OCI-LY7 (cell line): ENCODE measurements at regions not wholly inside any gene's neighbourhood (a gene's known extent, or its start where the extent isn't known, plus 50 kb on each side); places are given as distances from the start of the nearest gene placed in this dataset.

Source experiments
- BruUV-seq: library from RNA; stranded (reverse); fragments of 400-500 nt; replicated peaks from 2 replicates; lab custom pipeline; 2021; lab: Mats Ljungman, UMichigan
- CTCF ChIA-PET: fragments of 300-600 bp; sonication (Branson Sonifier 250); formaldehyde crosslinking; loops from one replicate; lab custom pipeline; 2022; ENCODE audit warnings: antibody characterized with exemption; ENCODE audit not compliant: unreplicated experiment; lab: Charles Lee
- POLR2A ChIA-PET: fragments of 300-600 bp; sonication (Branson Sonifier 250); formaldehyde crosslinking; loops from one replicate; lab custom pipeline; 2022; ENCODE audit warnings: antibody characterized with exemption; lab: Charles Lee
- DNase-seq: peaks from one replicate; pipeline ENCODE4 v3.0.0-alpha.2; 2015; ENCODE audit warnings: low spot score
- H2AFZ ChIP-seq: fragments of 200-600 bp; sonication (generic), shearing (Covaris generic); 2 replicates; pipeline ENCODE4 v1.6.1; 2014; ENCODE audit warnings: mild to moderate bottlenecking, antibody characterized with exemption, low read length, moderate library complexity
- H3K27ac ChIP-seq: fragments of 200-600 bp; sonication (generic); 2 replicates; pipeline ENCODE4 v1.5.1; 2014; ENCODE audit warnings: mixed run types, low read depth, mild to moderate bottlenecking, moderate library complexity, low read length, inconsistent platforms; ENCODE audit not compliant: poor library complexity, severe bottlenecking
- H3K36me3 ChIP-seq: fragments of 200-600 bp; sonication (generic); 2 replicates; pipeline ENCODE4 v1.6.1; 2014; ENCODE audit warnings: mild to moderate bottlenecking, antibody characterized with exemption, low read length, moderate library complexity, mixed read lengths; ENCODE audit not compliant: insufficient read depth
- H3K4me1 ChIP-seq: fragments of 200-600 bp; sonication (generic); 2 replicates; pipeline ENCODE4 v1.5.1; 2014; ENCODE audit warnings: mild to moderate bottlenecking, low read length; ENCODE audit not compliant: insufficient read depth, poor library complexity, severe bottlenecking
- H3K4me2 ChIP-seq: fragments of 200-600 bp; sonication (generic); 2 replicates; pipeline ENCODE4 v1.6.1; 2014; ENCODE audit warnings: mild to moderate bottlenecking, low read length
- H3K4me3 ChIP-seq: fragments of 200-600 bp; sonication (generic); 2 replicates; pipeline ENCODE4 v1.5.1; 2014; ENCODE audit warnings: mild to moderate bottlenecking, low read depth, low read length; ENCODE audit not compliant: poor library complexity, severe bottlenecking
- H3K79me2 ChIP-seq: fragments of 200-600 bp; sonication (generic); 2 replicates; pipeline ENCODE4 v1.6.1; 2016; ENCODE audit warnings: low read depth, mild to moderate bottlenecking, low read length, moderate library complexity, mixed read lengths; ENCODE audit not compliant: insufficient read depth
- H3K9me2 ChIP-seq: fragments of 200-600 bp; sonication (generic); 2 replicates; pipeline ENCODE4 v1.6.1; 2016; ENCODE audit warnings: mild to moderate bottlenecking, low read length, mixed read lengths; ENCODE audit not compliant: insufficient read depth
- H3K9me3 ChIP-seq: fragments of 200-600 bp; sonication (generic); 2 replicates; pipeline ENCODE4 v1.6.1; 2014; ENCODE audit warnings: mild to moderate bottlenecking, mixed run types, low read length, mixed read lengths
- H4K20me1 ChIP-seq: fragments of 200-600 bp; sonication (generic); 2 replicates; pipeline ENCODE4 v1.6.1; 2014; ENCODE audit warnings: mild to moderate bottlenecking, antibody characterized with exemption, low read length, moderate library complexity, mixed read lengths; ENCODE audit not compliant: insufficient read depth
- EZH2phosphoT487 ChIP-seq: fragments of 200-600 bp; sonication (generic); IDR thresholded peaks from 2 replicates; pipeline ENCODE4 v1.6.1; 2018; ENCODE audit warnings: low read depth, borderline replicate concordance, mild to moderate bottlenecking, mixed run types, antibody characterized with exemption, low read length, moderate library complexity, mixed read lengths
- intact Hi-C: fragments of 100-400 bp; cut with micrococcal nuclease; formaldehyde crosslinking; loops from one replicate; pipeline ENCODE4 v1.10.0; 2022; ENCODE audit not compliant: unreplicated experiment
- TF ChIP-seq, protein P1 (sequence below): fragments of 200-600 bp; sonication (generic); conservative IDR thresholded peaks from 2 replicates; pipeline ENCODE4 v1.5.1; 2014; ENCODE audit warnings: mild to moderate bottlenecking, antibody characterized with exemption, low read length, moderate library complexity, mixed read lengths

DNA sequence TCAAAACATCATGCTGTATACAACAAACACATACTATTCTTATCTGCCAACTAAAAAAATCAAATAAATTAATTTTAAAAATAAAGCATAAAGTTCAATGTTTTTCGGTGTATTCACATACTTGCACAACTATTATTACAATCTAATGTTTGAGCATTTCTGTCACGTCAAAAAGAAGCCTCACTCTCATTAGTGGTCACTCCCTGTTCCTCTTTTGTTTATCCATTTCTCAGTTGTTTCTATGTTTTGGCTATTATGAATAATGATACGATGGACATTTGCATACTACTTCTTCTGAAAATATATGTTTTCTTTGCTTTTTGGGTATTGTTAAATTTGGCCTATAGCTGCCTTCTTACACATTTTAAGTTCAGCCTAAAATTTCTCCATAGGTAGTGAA is 773.0 kb upstream of the HS6ST1 start:
- Histone ChIP-seq H3K27ac (no peak overlapping the region), H2AFZ (no peak overlapping the region), H4K20me1 (no peaks in the 10 kb centered on the region), H3K4me3 (no peak overlapping the region), H3K9me2 (no peaks in the 10 kb centered on the region), H3K9me3 (no peaks in the 10 kb centered on the region), H3K4me2 (no peak overlapping the region), H3K4me1 (no peaks in the 10 kb centered on the region), H3K36me3 (no peaks in the 10 kb centered on the region), H3K79me2 (no peaks in the 10 kb centered on the region)
- ChIA-PET POLR2A (no interaction called here), CTCF (no interaction called here)
- DNase-seq: no peak
- intact Hi-C loops: no loop called here
- no peak for TF ChIP-seq EZH2phosphoT487
- BruUV-seq: no TSS peak

DNA sequence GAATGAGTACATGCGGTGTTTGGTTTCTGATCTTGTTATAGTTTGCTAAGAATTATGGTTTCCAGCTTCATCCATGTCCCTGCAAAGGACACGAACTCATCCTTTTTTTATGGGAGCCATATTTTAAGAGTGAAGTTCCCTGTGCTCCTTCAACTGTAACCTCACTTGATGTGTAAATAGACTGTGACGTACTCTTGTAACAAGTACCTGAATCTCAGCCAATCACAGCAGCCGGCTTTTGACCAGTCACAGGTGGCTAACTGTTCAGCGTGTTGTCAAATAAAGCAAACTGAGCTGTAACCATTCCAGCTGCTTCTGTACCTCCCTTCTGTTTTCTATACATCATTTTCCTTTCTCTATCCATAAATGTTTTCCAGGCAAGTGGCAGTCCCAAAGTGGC is 774.3 kb upstream of the HS6ST1 start:
- Histone ChIP-seq H3K79me2 (no peaks in the 10 kb centered on the region), H3K4me3 (no peak overlapping the region), H2AFZ (no peak overlapping the region), H3K4me2 (no peak overlapping the region), H3K4me1 (no peaks in the 10 kb centered on the region), H3K36me3 (no peaks in the 10 kb centered on the region), H3K27ac (no peak overlapping the region), H4K20me1 (no peaks in the 10 kb centered on the region), H3K9me3 (no peaks in the 10 kb centered on the region), H3K9me2 (no peaks in the 10 kb centered on the region)
- TF ChIP-seq EZH2phosphoT487: no peak
- TF ChIP-seq, protein P1, sequence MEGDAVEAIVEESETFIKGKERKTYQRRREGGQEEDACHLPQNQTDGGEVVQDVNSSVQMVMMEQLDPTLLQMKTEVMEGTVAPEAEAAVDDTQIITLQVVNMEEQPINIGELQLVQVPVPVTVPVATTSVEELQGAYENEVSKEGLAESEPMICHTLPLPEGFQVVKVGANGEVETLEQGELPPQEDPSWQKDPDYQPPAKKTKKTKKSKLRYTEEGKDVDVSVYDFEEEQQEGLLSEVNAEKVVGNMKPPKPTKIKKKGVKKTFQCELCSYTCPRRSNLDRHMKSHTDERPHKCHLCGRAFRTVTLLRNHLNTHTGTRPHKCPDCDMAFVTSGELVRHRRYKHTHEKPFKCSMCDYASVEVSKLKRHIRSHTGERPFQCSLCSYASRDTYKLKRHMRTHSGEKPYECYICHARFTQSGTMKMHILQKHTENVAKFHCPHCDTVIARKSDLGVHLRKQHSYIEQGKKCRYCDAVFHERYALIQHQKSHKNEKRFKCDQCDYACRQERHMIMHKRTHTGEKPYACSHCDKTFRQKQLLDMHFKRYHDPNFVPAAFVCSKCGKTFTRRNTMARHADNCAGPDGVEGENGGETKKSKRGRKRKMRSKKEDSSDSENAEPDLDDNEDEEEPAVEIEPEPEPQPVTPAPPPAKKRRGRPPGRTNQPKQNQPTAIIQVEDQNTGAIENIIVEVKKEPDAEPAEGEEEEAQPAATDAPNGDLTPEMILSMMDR: no peak
- BruUV-seq: no TSS peak
- POLR2A ChIA-PET: no interaction called here
- CTCF ChIA-PET: no interaction called here
- intact Hi-C loops: no loop called here
- DNase-seq: no peak

DNA sequence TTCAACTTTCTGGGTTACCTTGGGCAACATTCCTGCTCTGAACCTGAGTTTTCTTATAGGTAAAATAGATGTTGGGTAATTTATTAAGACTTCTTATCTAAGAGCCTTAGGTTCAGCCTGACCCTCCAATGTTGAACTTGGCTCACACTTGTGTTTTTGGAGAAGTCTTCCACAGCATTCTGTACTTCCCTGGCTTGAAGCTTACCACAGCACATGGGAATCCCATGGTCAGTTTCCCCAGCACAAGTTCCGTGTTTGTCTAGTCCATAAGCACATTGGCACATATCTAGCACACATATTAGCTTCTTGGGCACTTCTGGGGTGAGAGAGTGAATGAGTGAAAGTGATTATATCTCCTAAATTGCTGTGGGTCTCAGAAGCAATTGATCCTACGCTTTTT is 782.5 kb upstream of the HS6ST1 start:
- Histone ChIP-seq H3K4me2 (no peak overlapping the region), H3K9me2 (no peaks in the 10 kb centered on the region), H3K4me1 (no peaks in the 10 kb centered on the region), H3K27ac (no peak overlapping the region), H4K20me1 (no peaks in the 10 kb centered on the region), H3K79me2 (no peaks in the 10 kb centered on the region), H3K36me3 (no peaks in the 10 kb centered on the region), H2AFZ (no peak overlapping the region), H3K4me3 (no peak overlapping the region), H3K9me3 (no peaks in the 10 kb centered on the region)
- ChIA-PET CTCF (no interaction called here), POLR2A (no interaction called here)
- no TSS peak for BruUV-seq
- no peak for DNase-seq
- intact Hi-C loops: no loop called here
- TF ChIP-seq, protein P1: no peak
- TF ChIP-seq EZH2phosphoT487: no peak
